ENCODE measurements at regions not wholly inside any gene's neighbourhood (a gene's known extent, or its start where the extent isn't known, plus 50 kb on each side); places are given as distances from the start of the nearest gene placed in this dataset.

GRCh38 chr13:107480130-107480529, 735.2 kb downstream of the LIG4 start:
- Histone ChIP-seq H3K27me3 (no peaks in the 10 kb centered on the region), H3K9me3 (no peaks in the 10 kb centered on the region), H3K4me1 (no peaks in the 10 kb centered on the region), H3K4me3 (no peak overlapping the region), H3K36me3 (no peaks in the 10 kb centered on the region), H3K27ac (no peak overlapping the region)
- ATAC-seq (no peak), DNase-seq (no peak)
- WGBS, 4 donors = 81 to 95% (median 88%) methylated on average over 1 of the region's 1 CpG
- intact Hi-C loops (cut with DNase I) = no loop called here
- TF ChIP-seq, protein P1, sequence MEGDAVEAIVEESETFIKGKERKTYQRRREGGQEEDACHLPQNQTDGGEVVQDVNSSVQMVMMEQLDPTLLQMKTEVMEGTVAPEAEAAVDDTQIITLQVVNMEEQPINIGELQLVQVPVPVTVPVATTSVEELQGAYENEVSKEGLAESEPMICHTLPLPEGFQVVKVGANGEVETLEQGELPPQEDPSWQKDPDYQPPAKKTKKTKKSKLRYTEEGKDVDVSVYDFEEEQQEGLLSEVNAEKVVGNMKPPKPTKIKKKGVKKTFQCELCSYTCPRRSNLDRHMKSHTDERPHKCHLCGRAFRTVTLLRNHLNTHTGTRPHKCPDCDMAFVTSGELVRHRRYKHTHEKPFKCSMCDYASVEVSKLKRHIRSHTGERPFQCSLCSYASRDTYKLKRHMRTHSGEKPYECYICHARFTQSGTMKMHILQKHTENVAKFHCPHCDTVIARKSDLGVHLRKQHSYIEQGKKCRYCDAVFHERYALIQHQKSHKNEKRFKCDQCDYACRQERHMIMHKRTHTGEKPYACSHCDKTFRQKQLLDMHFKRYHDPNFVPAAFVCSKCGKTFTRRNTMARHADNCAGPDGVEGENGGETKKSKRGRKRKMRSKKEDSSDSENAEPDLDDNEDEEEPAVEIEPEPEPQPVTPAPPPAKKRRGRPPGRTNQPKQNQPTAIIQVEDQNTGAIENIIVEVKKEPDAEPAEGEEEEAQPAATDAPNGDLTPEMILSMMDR (IDR thresholded peaks at IDR 0.05) = no peak
- TF ChIP-seq POLR2A (IDR thresholded peaks at IDR 0.05) = no peak

DNA sequence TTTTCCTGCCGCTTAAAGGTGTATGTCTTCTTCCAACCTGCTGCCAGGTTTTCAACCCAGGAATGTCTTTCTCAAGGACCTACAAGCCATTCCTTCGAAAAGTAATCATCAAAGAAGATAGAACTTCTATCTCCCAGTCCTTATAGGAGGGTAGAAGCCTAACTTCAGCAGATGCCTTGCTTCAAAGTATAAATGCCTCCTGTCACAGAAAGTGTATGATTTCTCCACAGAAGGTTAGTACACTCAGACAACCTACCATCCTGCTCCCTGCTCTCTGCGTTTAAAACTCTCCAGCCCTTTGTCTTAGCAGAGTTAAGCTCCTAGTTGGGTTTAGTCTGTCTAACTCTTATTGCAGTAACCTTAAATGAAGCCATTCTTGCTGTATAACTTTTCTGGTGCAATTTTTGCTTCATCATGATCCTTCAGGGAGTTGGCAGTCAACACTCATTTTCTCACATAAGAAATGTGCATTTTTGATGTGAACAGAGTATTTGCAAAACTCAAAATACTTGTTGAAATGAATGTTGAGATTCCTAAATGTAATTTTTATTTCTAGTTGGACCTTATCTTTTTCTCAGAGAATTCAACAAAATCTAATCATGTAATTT, 737.5 kb downstream of the LIG4 start:
- no peaks in the 10 kb centered on the region for H3K9me3 ChIP-seq
- H3K27me3 ChIP-seq = no peaks in the 10 kb centered on the region
- intact Hi-C loops (cut with DNase I) = no loop called here
- DNase-seq (no peak), ATAC-seq (no peak)
- no peaks in the 10 kb centered on the region for H3K36me3 ChIP-seq
- no peaks in the 10 kb centered on the region for H3K4me1 ChIP-seq
- TF ChIP-seq, protein P1 (IDR thresholded peaks at IDR 0.05) = no peak
- TF ChIP-seq POLR2A (IDR thresholded peaks at IDR 0.05) = no peak
- WGBS, 4 donors = 73 to 80% (median 79%) methylated on average over 3 of the region's 3 CpGs
- no peak overlapping the region for H3K27ac ChIP-seq
- H3K4me3 ChIP-seq = no peak overlapping the region

DNA sequence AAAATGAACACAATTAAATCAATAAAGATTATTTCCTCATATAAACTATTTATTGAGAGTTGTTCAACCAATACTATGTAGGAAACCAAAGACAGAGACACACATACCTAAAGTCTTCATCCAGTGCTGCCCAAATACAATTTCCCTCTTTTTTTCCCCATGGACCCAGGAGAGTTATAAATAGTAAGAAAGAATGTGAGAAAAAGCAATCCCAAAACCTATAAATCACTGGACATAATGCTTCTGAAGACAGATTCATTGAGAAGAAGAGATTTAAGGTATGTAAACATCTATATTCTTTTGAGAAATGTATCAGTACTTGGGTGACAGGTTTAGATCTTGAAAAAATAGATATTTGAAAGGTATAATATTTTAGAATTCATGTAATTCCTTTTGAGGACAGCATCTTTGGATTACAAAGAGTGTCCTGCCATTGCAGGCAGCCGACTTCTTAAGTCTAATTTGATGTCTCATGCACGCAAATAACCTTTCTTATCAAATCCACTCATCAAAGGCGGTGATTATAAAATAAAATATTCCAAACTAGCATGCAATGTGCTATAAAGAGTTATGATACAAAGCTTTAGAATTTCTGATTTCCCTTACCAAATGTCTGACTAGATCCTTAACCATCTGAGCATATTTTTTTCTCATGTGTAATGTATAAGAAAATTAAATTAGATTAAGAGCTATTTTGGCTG, 739.4 kb downstream of the LIG4 start:
- H3K4me3 ChIP-seq = no peak overlapping the region
- H3K27ac ChIP-seq = no peak overlapping the region
- DNase-seq = no peak
- H3K36me3 ChIP-seq = no peaks in the 10 kb centered on the region
- intact Hi-C loops (cut with DNase I) = no loop called here
- TF ChIP-seq, protein P1 (IDR thresholded peaks at IDR 0.05) = no peak
- no peak for TF ChIP-seq POLR2A (IDR thresholded peaks at IDR 0.05)
- H3K27me3 ChIP-seq = no peaks in the 10 kb centered on the region
- no peak for ATAC-seq
- H3K9me3 ChIP-seq = no peaks in the 10 kb centered on the region
- WGBS, 4 donors = 71 to 86% (median 85%) methylated on average over 3 of the region's 3 CpGs
- no peaks in the 10 kb centered on the region for H3K4me1 ChIP-seq

- Histone ChIP-seq H3K4me1 (no peaks in the 10 kb centered on the region), H3K9me3 (peaks cover 0 to 3% (median 0%) of the 10 kb centered on the region in 12 donors), H3K27me3 (no peaks in the 10 kb centered on the region), H3K27ac (no peak overlapping the region), H3K36me3 (no peaks in the 10 kb centered on the region), H3K4me3 (no peak overlapping the region)
- intact Hi-C loops (cut with DNase I) = no loop called here
- WGBS, 4 donors = 94 to 96% (median 95%) methylated on average over 4 of the region's 4 CpGs
- no peak for ATAC-seq
- DNase-seq = no peak
- no peak for TF ChIP-seq POLR2A (IDR thresholded peaks at IDR 0.05)
- TF ChIP-seq, protein P1 (IDR thresholded peaks at IDR 0.05) = no peak
Measured at GRCh38 chr13:107473253-107473652, 742.1 kb downstream of the LIG4 start.
